ENCODE measurements at regions not wholly inside any gene's neighbourhood (a gene's known extent, or its start where the extent isn't known, plus 50 kb on each side); places are given as distances from the start of the nearest gene placed in this dataset.

DNA sequence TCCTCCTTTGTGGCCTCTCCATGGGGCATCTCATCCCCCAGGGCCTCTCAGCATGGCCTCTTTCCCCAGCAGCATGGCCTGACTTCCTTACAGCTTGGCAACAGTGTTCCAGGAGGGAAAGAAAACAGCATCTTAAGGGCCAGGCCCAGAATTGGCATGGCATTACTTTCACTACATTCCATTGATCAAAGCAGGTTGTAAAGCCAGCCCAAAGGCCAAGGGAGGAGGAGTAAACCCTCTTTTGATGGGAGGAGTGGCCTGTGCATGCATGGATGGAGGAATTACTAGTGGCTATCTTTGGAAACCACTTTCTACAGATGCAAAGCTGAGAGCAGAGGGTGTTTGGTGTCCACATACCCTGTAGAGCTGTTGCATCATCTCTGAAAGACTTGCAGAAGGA is 149.4 kb downstream of the AIPL1 start:
- TF ChIP-seq CTCF (conservative IDR thresholded peaks at IDR 0.05) (no peak), ZFX (IDR thresholded peaks at IDR 0.05) (no peak)

Measured in C4-2B (cell line).